Cardiac fibroblast (primary cell): ENCODE measurements at regions not wholly inside any gene's neighbourhood (a gene's known extent, or its start where the extent isn't known, plus 50 kb on each side); places are given as distances from the start of the nearest gene placed in this dataset.

ENCODE experiments used
- DNase-seq, 2 donors: peaks; one replicate each; pipeline versions ENCODE4 v3.0.0 to v3.0.0-alpha.2; 2010; ENCODE audit warnings: low read depth in 2 of 2
- H3K4me3 ChIP-seq, 2 donors: replicated peaks in 1 of 2; 1 replicate in 1 of 2; 2 replicates in 1 of 2; pipeline ENCODE4 v1.5.1; 2011; ENCODE audit warnings: low read depth in 2 of 2, low read length in 2 of 2, mild to moderate bottlenecking in 2 of 2, moderate library complexity in 1 of 2
- TF ChIP-seq, protein P1 (sequence below): IDR thresholded peaks from one replicate; pipeline ENCODE4 v1.5.1; 2011; ENCODE audit warnings: low read depth, mild to moderate bottlenecking, low read length, inconsistent platforms

DNA sequence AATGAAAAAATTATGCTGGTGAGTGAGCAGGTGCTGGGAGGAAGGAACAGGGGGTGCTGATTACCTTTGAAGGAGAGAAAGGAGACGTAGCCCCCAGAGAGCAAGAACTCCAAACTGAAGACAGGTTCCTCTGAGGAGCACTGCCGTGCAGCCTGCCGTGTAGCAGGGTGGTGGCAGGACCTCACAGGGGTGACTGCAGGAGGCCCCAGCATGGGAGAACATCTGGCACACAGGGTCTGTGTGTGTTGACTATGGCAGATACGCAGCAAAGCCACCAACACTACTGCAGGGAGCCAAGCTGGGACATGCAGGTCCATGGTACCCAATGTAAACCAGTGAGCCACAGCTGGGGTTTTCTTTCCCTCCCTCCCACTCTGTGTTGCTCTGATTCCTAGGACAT is 192.1 kb upstream of the PDE1C start:
- H3K4me3 ChIP-seq = no peak overlapping the region
- TF ChIP-seq, protein P1, sequence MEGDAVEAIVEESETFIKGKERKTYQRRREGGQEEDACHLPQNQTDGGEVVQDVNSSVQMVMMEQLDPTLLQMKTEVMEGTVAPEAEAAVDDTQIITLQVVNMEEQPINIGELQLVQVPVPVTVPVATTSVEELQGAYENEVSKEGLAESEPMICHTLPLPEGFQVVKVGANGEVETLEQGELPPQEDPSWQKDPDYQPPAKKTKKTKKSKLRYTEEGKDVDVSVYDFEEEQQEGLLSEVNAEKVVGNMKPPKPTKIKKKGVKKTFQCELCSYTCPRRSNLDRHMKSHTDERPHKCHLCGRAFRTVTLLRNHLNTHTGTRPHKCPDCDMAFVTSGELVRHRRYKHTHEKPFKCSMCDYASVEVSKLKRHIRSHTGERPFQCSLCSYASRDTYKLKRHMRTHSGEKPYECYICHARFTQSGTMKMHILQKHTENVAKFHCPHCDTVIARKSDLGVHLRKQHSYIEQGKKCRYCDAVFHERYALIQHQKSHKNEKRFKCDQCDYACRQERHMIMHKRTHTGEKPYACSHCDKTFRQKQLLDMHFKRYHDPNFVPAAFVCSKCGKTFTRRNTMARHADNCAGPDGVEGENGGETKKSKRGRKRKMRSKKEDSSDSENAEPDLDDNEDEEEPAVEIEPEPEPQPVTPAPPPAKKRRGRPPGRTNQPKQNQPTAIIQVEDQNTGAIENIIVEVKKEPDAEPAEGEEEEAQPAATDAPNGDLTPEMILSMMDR = no peak
- no peak for DNase-seq

GRCh38 chr7:32259931-32260596 is 189.9 kb upstream of the PDE1C start:
- no peak overlapping the region for H3K4me3 ChIP-seq
- TF ChIP-seq, protein P1 = no peak
- no peak for DNase-seq

GRCh38 chr7:32258265-32258664 is 188.1 kb upstream of the PDE1C start:
- no peak for DNase-seq
- TF ChIP-seq, protein P1 = no peak
- H3K4me3 ChIP-seq = no peak overlapping the region

GRCh38 chr7:32257621-32258020 is 187.4 kb upstream of the PDE1C start:
- no peak overlapping the region for H3K4me3 ChIP-seq
- TF ChIP-seq, protein P1 = no peak
- no peak for DNase-seq

GRCh38 chr7:32256811-32257210 is 186.6 kb upstream of the PDE1C start:
- no peak for DNase-seq
- no peak overlapping the region for H3K4me3 ChIP-seq
- TF ChIP-seq, protein P1 = no peak

GRCh38 chr7:32256376-32256775 is 186.2 kb upstream of the PDE1C start:
- no peak for DNase-seq
- TF ChIP-seq, protein P1 = no peak
- no peak overlapping the region for H3K4me3 ChIP-seq

GRCh38 chr7:32255036-32255435 is 184.8 kb upstream of the PDE1C start:
- no peak overlapping the region for H3K4me3 ChIP-seq
- no peak for DNase-seq
- TF ChIP-seq, protein P1 = no peak
